Parathyroid adenoma (tissue), 2 donors: ENCODE measurements at regions not wholly inside any gene's neighbourhood (a gene's known extent, or its start where the extent isn't known, plus 50 kb on each side); places are given as distances from the start of the nearest gene placed in this dataset.

Source experiments
- H2AFZ ChIP-seq: fragments of 300-600 bp; sonication (generic); one replicate; pipeline ENCODE4 v1.7.0; 2017; ENCODE audit warnings: antibody characterized with exemption, mild to moderate bottlenecking
- H3K27ac ChIP-seq: fragments of 300-600 bp; sonication (generic); one replicate; pipeline ENCODE4 v1.7.0; 2017
- H3K27me3 ChIP-seq: fragments of 300-600 bp; sonication (generic); one replicate; pipeline ENCODE4 v1.7.0; 2017; ENCODE audit warnings: low read length; ENCODE audit not compliant: control insufficient read depth, insufficient read depth
- H3K36me3 ChIP-seq: fragments of 300-600 bp; sonication (generic); one replicate; pipeline ENCODE4 v1.7.0; 2017; ENCODE audit warnings: low read length; ENCODE audit not compliant: control insufficient read depth, insufficient read depth
- H3K4me1 ChIP-seq: fragments of 300-600 bp; sonication (generic); one replicate; pipeline ENCODE4 v1.7.0; 2017; ENCODE audit warnings: control low read depth
- H3K4me2 ChIP-seq: fragments of 300-600 bp; sonication (generic); one replicate; pipeline ENCODE4 v1.7.0; 2017; ENCODE audit warnings: low read length
- H3K4me3 ChIP-seq: fragments of 300-600 bp; sonication (generic); one replicate; pipeline ENCODE4 v1.7.0; 2017; ENCODE audit warnings: low read depth, low read length
- H3K79me2 ChIP-seq: fragments of 300-600 bp; sonication (generic); one replicate; pipeline ENCODE4 v1.7.0; 2017; ENCODE audit warnings: control low read depth
- H3K9ac ChIP-seq: fragments of 300-600 bp; sonication (generic); one replicate; pipeline ENCODE4 v1.7.0; 2017; ENCODE audit warnings: mild to moderate bottlenecking
- H3K9me3 ChIP-seq: fragments of 300-600 bp; sonication (generic); one replicate; pipeline ENCODE4 v1.7.0; 2017; ENCODE audit warnings: low read length; ENCODE audit not compliant: control insufficient read depth
- TF ChIP-seq, protein P1 (sequence below): fragments of 300-600 bp; sonication (generic); IDR thresholded peaks from one replicate; pipeline ENCODE4 v1.7.0; 2017; ENCODE audit warnings: antibody characterized with exemption, mild to moderate bottlenecking
- donor health status: primary hyperparathyroidism.

DNA sequence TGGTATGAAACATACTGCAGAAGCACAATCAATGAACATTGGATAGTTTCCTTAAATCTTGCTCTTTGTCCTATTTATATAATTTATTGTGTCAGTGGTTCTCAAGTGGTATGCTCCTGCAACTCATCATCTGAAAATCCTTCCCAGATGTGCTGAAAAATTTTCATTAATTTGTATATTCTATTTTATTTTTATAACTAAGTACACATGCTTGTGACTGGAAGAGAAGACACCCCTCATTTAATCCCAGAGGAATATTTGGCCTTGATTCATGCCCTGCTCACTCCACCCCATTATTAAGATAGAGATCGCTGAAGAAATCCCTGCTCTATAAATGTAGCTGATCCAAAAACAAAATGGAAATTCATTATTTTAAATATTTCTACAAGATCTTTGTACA, 870.5 kb upstream of the CXADR start:
- H3K4me3 ChIP-seq: no peak overlapping the region
- no peaks in the 10 kb centered on the region for H3K9me3 ChIP-seq
- no peaks in the 10 kb centered on the region for H3K4me1 ChIP-seq
- H3K4me2 ChIP-seq: no peak overlapping the region
- no peak overlapping the region for H3K9ac ChIP-seq
- TF ChIP-seq, protein P1, sequence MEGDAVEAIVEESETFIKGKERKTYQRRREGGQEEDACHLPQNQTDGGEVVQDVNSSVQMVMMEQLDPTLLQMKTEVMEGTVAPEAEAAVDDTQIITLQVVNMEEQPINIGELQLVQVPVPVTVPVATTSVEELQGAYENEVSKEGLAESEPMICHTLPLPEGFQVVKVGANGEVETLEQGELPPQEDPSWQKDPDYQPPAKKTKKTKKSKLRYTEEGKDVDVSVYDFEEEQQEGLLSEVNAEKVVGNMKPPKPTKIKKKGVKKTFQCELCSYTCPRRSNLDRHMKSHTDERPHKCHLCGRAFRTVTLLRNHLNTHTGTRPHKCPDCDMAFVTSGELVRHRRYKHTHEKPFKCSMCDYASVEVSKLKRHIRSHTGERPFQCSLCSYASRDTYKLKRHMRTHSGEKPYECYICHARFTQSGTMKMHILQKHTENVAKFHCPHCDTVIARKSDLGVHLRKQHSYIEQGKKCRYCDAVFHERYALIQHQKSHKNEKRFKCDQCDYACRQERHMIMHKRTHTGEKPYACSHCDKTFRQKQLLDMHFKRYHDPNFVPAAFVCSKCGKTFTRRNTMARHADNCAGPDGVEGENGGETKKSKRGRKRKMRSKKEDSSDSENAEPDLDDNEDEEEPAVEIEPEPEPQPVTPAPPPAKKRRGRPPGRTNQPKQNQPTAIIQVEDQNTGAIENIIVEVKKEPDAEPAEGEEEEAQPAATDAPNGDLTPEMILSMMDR: no peak
- no peak overlapping the region for H2AFZ ChIP-seq
- H3K36me3 ChIP-seq: no peaks in the 10 kb centered on the region
- no peak overlapping the region for H3K27ac ChIP-seq
- H3K27me3 ChIP-seq: no peaks in the 10 kb centered on the region
- no peaks in the 10 kb centered on the region for H3K79me2 ChIP-seq

DNA sequence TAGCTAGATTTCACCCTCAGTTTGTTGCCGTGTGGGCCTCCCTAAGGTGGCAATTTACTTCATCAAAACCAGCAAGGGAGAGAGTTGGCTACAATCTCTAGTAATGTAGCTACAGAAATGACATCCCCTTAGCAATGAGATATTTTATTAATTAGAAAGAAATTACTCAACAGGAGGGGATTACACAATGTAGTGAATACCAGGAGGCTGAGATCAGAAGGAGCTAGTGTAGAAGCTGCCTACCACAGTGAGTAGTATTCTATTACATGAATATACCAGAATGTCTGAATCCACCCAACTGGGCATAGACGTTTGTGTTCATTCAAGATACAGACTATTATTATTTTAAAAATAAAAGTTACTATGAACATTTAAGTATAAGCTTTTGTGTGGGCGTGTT, 868.2 kb upstream of the CXADR start:
- Histone ChIP-seq H3K27me3 (no peaks in the 10 kb centered on the region), H3K9ac (no peak overlapping the region), H3K36me3 (no peaks in the 10 kb centered on the region), H3K9me3 (no peaks in the 10 kb centered on the region), H3K4me1 (no peaks in the 10 kb centered on the region), H3K4me3 (no peak overlapping the region), H3K4me2 (no peak overlapping the region), H3K79me2 (no peaks in the 10 kb centered on the region), H2AFZ (no peak overlapping the region), H3K27ac (no peak overlapping the region)
- TF ChIP-seq, protein P1: no peak

GRCh38 chr21:16650714-16651366, 862.0 kb upstream of the CXADR start:
- Histone ChIP-seq H3K4me1 (no peaks in the 10 kb centered on the region), H3K9ac (no peak overlapping the region), H3K27me3 (no peaks in the 10 kb centered on the region), H3K27ac (no peak overlapping the region), H3K9me3 (no peaks in the 10 kb centered on the region), H3K36me3 (no peaks in the 10 kb centered on the region), H3K4me2 (no peak overlapping the region), H2AFZ (no peak overlapping the region), H3K4me3 (no peak overlapping the region), H3K79me2 (no peaks in the 10 kb centered on the region)
- TF ChIP-seq, protein P1: no peak

GRCh38 chr21:16651956-16652355, 860.9 kb upstream of the CXADR start:
- H3K4me3 ChIP-seq: no peak overlapping the region
- H3K27me3 ChIP-seq: no peaks in the 10 kb centered on the region
- H3K4me1 ChIP-seq: no peaks in the 10 kb centered on the region
- no peak overlapping the region for H3K27ac ChIP-seq
- H3K79me2 ChIP-seq: no peaks in the 10 kb centered on the region
- H3K9ac ChIP-seq: no peak overlapping the region
- H2AFZ ChIP-seq: no peak overlapping the region
- H3K36me3 ChIP-seq: no peaks in the 10 kb centered on the region
- TF ChIP-seq, protein P1: no peak
- no peaks in the 10 kb centered on the region for H3K9me3 ChIP-seq
- no peak overlapping the region for H3K4me2 ChIP-seq

DNA sequence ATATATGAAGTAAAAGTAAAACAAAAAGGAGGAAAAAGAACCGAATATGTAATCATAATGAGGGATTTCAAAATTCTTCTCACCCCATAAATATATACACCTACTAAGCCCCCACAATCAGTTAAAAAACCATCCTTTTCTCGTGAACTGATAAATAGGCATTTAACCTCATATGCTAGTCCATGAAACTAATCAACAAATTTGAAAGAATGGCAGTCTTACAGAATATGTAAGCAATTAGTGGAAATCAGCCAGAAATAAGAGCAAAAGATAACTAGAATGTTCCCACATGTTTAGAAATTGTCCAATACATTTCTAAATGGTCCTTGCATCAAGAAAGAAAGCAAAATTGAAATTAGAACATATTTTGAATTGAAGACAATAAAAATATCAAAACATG, 849.4 kb upstream of the CXADR start:
- Histone ChIP-seq H3K27ac (no peak overlapping the region), H3K27me3 (no peaks in the 10 kb centered on the region), H3K9me3 (no peaks in the 10 kb centered on the region), H3K4me3 (no peak overlapping the region), H3K79me2 (no peaks in the 10 kb centered on the region), H3K4me2 (no peak overlapping the region), H2AFZ (no peak overlapping the region), H3K36me3 (no peaks in the 10 kb centered on the region), H3K9ac (no peak overlapping the region), H3K4me1 (no peaks in the 10 kb centered on the region)
- TF ChIP-seq, protein P1: no peak
